ENCODE measurements at regions not wholly inside any gene's neighbourhood (a gene's known extent, or its start where the extent isn't known, plus 50 kb on each side); places are given as distances from the start of the nearest gene placed in this dataset.

DNA sequence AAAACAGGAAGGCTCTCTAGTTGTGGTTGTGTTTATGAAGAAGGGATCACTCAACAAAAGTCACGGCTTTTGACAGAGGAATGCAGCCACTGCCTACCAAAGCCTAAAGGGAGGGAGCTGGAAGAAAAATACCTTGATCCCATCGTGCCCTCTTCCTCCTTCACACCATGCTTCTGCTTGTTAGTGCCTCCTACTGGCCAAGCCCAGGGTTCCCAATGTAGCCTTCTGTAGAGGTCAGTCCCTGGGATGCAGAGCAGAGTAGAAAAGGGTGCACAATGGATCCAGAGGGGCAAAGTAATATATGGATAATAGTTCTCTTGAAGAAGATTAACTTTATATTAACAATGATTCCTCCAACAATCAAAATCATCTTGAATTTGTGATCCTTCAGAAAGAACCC is 293.5 kb upstream of the FERMT1 start:
- TF ChIP-seq, protein P1, sequence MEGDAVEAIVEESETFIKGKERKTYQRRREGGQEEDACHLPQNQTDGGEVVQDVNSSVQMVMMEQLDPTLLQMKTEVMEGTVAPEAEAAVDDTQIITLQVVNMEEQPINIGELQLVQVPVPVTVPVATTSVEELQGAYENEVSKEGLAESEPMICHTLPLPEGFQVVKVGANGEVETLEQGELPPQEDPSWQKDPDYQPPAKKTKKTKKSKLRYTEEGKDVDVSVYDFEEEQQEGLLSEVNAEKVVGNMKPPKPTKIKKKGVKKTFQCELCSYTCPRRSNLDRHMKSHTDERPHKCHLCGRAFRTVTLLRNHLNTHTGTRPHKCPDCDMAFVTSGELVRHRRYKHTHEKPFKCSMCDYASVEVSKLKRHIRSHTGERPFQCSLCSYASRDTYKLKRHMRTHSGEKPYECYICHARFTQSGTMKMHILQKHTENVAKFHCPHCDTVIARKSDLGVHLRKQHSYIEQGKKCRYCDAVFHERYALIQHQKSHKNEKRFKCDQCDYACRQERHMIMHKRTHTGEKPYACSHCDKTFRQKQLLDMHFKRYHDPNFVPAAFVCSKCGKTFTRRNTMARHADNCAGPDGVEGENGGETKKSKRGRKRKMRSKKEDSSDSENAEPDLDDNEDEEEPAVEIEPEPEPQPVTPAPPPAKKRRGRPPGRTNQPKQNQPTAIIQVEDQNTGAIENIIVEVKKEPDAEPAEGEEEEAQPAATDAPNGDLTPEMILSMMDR (IDR thresholded peaks at IDR 0.05), result no peak
- TF ChIP-seq POLR2A (IDR thresholded peaks at IDR 0.05), result no peak

Measured in suprapubic skin (tissue), 3 donors.